ENCODE measurements at regions not wholly inside any gene's neighbourhood (a gene's known extent, or its start where the extent isn't known, plus 50 kb on each side); places are given as distances from the start of the nearest gene placed in this dataset.

DNA sequence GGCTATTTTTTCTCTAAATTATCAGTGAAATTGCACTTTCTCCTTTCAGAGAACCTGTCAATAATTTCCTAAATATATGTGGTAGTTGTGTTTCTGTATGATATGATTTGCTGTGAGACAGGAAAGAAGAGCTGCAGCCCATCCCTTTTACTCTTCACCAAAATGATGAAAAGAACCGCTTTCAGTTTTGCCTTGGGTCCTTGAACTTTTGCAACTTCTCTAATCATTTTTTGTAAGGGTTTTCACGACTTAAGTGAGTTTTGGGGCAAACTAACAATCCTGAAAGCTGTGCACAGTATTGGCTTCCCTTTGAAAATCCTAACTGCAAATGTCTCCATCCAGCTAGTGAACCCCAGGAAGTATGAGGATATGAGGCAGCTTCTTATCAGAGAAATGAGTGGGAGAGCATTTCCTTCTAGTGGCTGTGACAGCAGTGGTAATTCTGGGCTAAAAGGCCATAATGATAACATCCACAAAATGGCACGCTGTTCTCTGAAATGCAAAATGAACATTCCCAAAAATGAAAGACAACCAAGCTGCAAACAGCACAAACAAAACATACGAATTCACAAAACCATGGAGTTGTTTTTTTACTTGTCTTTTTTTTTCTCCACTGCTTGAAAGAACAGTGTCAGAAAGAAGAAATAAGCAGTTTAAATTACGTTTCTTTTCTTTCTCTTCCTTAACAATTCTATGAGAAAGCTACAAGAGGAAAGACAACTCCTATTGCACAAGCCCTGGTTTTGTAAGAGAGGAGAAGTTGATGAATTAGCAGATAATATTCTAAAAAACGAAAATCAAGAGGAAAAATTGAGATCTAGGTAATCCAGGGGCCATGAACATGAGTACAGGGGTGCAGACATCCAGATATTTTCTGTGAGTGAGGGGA lies 1291.6 kb upstream of the ZEB2 start:
- TF ChIP-seq, protein P1, sequence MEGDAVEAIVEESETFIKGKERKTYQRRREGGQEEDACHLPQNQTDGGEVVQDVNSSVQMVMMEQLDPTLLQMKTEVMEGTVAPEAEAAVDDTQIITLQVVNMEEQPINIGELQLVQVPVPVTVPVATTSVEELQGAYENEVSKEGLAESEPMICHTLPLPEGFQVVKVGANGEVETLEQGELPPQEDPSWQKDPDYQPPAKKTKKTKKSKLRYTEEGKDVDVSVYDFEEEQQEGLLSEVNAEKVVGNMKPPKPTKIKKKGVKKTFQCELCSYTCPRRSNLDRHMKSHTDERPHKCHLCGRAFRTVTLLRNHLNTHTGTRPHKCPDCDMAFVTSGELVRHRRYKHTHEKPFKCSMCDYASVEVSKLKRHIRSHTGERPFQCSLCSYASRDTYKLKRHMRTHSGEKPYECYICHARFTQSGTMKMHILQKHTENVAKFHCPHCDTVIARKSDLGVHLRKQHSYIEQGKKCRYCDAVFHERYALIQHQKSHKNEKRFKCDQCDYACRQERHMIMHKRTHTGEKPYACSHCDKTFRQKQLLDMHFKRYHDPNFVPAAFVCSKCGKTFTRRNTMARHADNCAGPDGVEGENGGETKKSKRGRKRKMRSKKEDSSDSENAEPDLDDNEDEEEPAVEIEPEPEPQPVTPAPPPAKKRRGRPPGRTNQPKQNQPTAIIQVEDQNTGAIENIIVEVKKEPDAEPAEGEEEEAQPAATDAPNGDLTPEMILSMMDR (conservative IDR thresholded peaks at IDR 0.05; ENCODE audit: low read depth), result no peak
- ChIA-PET POLR2A (ENCODE audit: low non-redundant PET) (no interaction called here), CTCF (no interaction called here)
- no peak for DNase-seq (ENCODE audit: low spot score)
- H3K27ac ChIP-seq, result no peak overlapping the region

DNA sequence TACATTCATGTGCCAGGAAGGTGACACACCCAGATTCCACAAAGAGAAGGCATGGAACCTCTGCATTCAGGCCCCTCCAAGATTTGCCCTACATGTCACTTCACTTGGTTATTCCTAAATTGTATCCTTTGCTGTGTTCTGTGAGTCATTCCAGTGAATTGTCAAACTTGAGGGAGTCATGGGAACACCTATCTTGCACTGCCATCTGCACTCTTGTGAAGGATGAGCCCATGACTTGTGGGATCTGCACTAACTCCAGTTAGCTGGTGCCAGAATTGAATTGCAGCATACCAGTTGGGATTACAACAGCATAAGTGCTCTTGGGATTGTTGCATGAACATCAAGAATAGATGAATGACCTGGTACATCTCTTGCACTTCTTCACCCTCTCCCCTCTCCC lies 1288.0 kb upstream of the ZEB2 start:
- no peak overlapping the region for H3K27ac ChIP-seq
- CTCF ChIA-PET, result interaction anchor here (0.8 kb wide), 1 partner anchor 728 kb away, joined by 3 read pairs; no protein-coding TSS in a partner anchor
- TF ChIP-seq, protein P1 (conservative IDR thresholded peaks at IDR 0.05; ENCODE audit: low read depth), result no peak
- no peak for DNase-seq (ENCODE audit: low spot score)
- POLR2A ChIA-PET (ENCODE audit: low non-redundant PET), result no interaction called here

DNA sequence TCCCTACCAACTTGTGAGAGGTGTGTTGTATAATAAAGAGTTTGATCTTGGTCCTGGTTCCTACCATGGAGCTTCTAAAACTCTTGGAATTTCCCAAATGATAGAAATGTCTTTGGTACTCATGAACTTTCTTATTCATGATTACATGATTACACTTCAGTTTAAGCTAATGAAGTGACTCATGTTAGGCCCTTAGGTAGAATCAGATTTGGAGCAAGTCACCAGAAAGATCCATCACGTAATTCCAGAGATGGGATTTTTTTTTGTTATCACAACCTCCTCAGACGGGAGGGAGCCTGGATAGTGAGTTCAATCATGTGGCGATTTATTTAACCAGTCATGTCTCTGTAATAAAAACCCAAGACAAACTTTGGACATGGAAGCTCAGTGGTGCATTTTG lies 1287.6 kb upstream of the ZEB2 start:
- ChIA-PET CTCF (no interaction called here), POLR2A (ENCODE audit: low non-redundant PET) (no interaction called here)
- TF ChIP-seq, protein P1 (conservative IDR thresholded peaks at IDR 0.05; ENCODE audit: low read depth), result no peak
- DNase-seq (ENCODE audit: low spot score), result no peak
- H3K27ac ChIP-seq, result no peak overlapping the region

DNA sequence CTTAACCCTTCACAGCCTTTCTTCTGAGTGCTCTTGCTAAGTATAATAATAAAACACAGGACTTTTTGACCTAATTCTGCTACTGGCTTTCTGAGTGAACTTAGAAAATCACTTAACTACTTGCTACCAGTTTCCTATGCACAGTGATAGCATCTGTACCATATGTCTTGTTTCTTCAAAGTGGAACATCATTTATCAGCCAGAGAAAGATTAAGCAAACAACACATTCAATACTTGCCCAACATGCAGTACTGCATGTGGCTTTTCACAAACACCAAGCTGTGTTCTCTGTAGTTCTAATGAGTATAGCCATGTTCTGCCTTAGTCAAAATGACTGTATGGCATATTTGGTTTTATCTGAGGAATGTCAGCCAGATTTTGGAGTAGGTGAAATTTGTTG lies 1286.6 kb upstream of the ZEB2 start:
- no peak for DNase-seq (ENCODE audit: low spot score)
- POLR2A ChIA-PET (ENCODE audit: low non-redundant PET), result no interaction called here
- no peak overlapping the region for H3K27ac ChIP-seq
- TF ChIP-seq, protein P1 (conservative IDR thresholded peaks at IDR 0.05; ENCODE audit: low read depth), result no peak
- CTCF ChIA-PET, result no interaction called here

DNA sequence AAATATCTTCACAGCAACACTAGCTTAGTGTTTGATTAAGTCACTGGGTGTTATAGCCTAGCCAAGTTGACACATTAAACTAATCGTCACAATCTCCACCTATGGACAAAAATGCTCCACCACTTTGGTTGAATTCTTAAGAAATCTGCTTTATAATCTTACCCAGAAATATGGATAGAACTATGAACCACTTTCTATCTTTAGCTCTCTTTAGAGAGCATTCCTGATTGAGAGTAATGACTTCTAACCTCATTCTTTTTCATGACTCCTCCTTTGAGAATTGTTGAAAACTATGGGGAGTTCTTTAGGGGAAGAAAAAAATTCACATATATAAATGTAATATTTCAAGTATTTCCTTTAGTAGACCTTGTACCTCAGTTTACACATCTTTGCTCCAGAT lies 1282.2 kb upstream of the ZEB2 start:
- ChIA-PET POLR2A (ENCODE audit: low non-redundant PET) (no interaction called here), CTCF (no interaction called here)
- DNase-seq (ENCODE audit: low spot score), result no peak
- no peak overlapping the region for H3K27ac ChIP-seq
- TF ChIP-seq, protein P1 (conservative IDR thresholded peaks at IDR 0.05; ENCODE audit: low read depth), result no peak

DNA sequence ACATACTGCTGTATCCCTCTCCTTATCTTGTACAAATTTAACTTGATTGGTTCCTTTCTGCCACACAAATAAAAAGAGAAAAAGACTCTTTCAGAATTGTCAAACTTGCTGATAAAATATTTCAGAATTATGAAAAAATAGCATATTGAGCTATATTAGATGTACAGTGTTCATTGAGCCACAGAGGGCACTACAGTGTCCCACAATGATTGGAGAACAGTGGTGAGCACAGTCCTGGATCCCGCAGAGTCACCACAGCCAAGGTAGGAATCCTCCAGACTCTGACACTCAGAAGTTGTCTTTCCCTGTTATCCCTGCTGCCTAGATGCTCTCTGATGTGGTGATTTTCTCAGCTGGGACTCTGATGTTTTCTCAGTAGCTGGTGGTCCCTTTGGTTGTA lies 1281.3 kb upstream of the ZEB2 start:
- TF ChIP-seq, protein P1 (conservative IDR thresholded peaks at IDR 0.05; ENCODE audit: low read depth), result no peak
- H3K27ac ChIP-seq, result no peak overlapping the region
- ChIA-PET POLR2A (ENCODE audit: low non-redundant PET) (no interaction called here), CTCF (no interaction called here)
- DNase-seq (ENCODE audit: low spot score), result no peak
